Pancreas (tissue), 10 donors: ENCODE measurements at regions not wholly inside any gene's neighbourhood (a gene's known extent, or its start where the extent isn't known, plus 50 kb on each side); places are given as distances from the start of the nearest gene placed in this dataset.

Experiments
- ATAC-seq, 4 donors: fragments of 200-7000 bp; cut with Tn5 transposase; one replicate each; pipeline versions ENCODE4 v1.8.0 to v1.9.1; 2020; ENCODE audit warnings: mild to moderate bottlenecking in 4 of 4, moderate library complexity in 4 of 4
- DNase-seq, 6 donors: peaks; one replicate each; pipeline ENCODE4 v3.0.0-alpha.2; 2020
- FAIRE-seq: peaks from 2 replicates; lab custom pipeline; 2012; peaks lifted over from hg19 to GRCh38; lab: Jason Lieb, UNC
- H3K27ac ChIP-seq, 4 donors: fragments of 200-600 bp; sonication (generic); 1 replicate in 3 of 4; 2 replicates in 1 of 4; pipeline versions ENCODE4 v1.5.0 to v1.8.0; 2020
- H3K27me3 ChIP-seq, 4 donors: fragments of 200-600 bp; one replicate each; pipeline ENCODE4 v1.8.0; 2021
- H3K36me3 ChIP-seq, 3 donors: fragments of 200-600 bp; sonication (generic) in 1 of 3; one replicate each; pipeline versions ENCODE4 v1.5.0 to v1.8.0; 2020 to 2021
- H3K4me1 ChIP-seq, 3 donors: fragments of 200-600 bp; one replicate each; pipeline ENCODE4 v1.8.0; 2021
- H3K4me3 ChIP-seq, 4 donors: fragments of 200-600 bp; sonication (generic) in 2 of 4; one replicate each; pipeline versions ENCODE4 v1.5.0 to v1.8.0; 2020 to 2021
- H3K9me3 ChIP-seq, 4 donors: fragments of 200-600 bp; one replicate each; pipeline ENCODE4 v1.8.0; 2021
- WGBS, 2 donors: extraction: QIAGEN DNeasy Blood & Tissue Kit; methylation state at CpG; one replicate each; pipeline ENCODE4 v1.1.7; 2013; 5-methylcytosine and 5-hydroxymethylcytosine counted together
- intact Hi-C, 3 donors: fragments of 100-400 bp; cut with DNase I; formaldehyde crosslinking; loops; one replicate each; pipeline versions ENCODE4 v1.11.1 to v1.14.2; 2022
- TF ChIP-seq, protein P1 (sequence below), 4 donors: fragments of 200-600 bp; sonication (generic) in 3 of 4; IDR thresholded peaks; one replicate each; pipeline versions ENCODE4 v1.5.0 to v1.8.0; 2021; ENCODE audit warnings: antibody characterized with exemption in 4 of 4
- donor health status: healthy with polysubstance abuse.
- donor health status: DM: no; HTN: no; CAD: no; lungs with moderate emphysema.
- donor health status: DM: no; HTN: no; CAD: no.
- donor health status: control.
- donor health status: control.
- donor health status: Bipolar disorder and iron deficiency.
- donor health status: DM: yes; HTN: yes; CAD: no.
- donor health status: DM: no; HTN: no; CAD: no.
- donor health status: DM: no; HTN: no; CAD: no.
- donor health status: DM: yes; HTN: yes; CAD: no.

DNA sequence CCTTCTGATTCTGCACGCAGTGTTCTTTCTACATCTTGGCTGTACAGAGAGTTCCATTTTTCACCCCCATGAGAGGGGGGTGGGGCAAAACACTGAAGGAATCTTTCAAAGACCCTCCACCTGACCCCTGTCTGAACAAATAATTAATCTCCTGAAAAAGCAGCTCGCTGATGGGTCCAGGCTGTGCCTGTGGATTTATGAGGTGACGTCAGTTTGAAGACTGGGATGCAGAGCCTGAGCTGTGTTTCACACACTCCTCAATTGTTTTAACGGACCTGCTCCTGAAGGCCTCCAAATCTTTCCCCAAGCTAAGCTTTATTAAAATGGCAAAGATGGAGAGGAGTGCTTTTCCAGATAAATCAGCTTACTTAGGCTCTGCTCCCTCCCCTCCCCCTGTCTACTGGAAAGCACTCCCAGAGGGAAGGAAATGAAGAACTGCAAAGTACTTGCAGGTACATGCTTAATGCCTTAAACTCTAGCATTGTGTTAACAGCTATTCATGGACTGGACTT lies 390.2 kb upstream of the TNP1 start:
- no peak for DNase-seq

DNA sequence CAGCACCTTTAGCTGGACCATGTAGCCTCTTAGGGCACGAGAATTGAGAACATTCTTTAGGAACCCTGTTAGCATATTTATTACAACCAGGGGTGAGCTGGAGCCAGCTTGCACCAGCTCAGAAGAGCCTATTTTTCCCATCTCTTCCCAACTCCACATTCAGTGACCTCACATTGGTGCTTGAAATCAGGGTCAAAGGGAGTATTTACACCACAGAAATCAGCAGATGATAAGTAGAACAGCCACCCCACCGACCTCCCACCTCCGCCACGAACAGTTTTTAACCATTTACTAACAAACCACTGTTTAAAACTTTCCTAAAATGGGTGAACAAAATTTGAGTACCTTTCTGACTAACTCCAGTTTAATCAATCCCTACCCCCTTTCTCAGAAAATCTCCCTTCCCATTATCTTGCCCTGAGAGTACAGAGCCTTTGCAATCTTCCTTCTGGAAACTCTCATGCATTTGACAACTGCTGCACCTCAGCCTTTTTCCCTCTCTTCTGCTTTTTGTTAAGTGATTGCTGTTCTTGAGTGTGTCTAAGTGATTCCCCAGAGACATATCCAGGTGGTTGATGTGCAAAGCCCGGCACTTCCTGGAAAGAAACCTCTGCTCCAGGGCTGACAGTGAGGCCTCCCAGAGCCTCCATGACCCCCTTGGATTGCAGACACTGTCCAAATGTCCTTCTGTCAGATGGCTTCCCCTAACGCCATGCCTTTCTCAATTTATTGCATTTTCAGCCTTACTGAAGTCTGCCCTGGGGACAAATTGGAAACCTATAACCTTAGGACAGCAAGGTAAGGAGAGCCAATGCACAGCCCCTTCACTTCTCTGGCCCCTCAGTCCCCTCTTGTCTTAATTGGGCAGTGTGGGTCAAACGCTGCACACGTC lies 389.5 kb upstream of the TNP1 start:
- TF ChIP-seq, protein P1, sequence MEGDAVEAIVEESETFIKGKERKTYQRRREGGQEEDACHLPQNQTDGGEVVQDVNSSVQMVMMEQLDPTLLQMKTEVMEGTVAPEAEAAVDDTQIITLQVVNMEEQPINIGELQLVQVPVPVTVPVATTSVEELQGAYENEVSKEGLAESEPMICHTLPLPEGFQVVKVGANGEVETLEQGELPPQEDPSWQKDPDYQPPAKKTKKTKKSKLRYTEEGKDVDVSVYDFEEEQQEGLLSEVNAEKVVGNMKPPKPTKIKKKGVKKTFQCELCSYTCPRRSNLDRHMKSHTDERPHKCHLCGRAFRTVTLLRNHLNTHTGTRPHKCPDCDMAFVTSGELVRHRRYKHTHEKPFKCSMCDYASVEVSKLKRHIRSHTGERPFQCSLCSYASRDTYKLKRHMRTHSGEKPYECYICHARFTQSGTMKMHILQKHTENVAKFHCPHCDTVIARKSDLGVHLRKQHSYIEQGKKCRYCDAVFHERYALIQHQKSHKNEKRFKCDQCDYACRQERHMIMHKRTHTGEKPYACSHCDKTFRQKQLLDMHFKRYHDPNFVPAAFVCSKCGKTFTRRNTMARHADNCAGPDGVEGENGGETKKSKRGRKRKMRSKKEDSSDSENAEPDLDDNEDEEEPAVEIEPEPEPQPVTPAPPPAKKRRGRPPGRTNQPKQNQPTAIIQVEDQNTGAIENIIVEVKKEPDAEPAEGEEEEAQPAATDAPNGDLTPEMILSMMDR (IDR thresholded peaks at IDR 0.05), result no peak
- FAIRE-seq, result no peak
- DNase-seq, result peak in 1 of 6 donors; percentile 12

More for the DNA sequence above, 390.2 kb upstream of the TNP1 start:
- Histone ChIP-seq H3K4me3 (no peak overlapping the region), H3K36me3 (no peaks in the 10 kb centered on the region), H3K27ac (no peak overlapping the region), H3K4me1 (no peaks in the 10 kb centered on the region), H3K9me3 (no peaks in the 10 kb centered on the region), H3K27me3 (no peaks in the 10 kb centered on the region)
- FAIRE-seq (no peak), ATAC-seq (peak in 1 of 4 donors; percentile 29)
- TF ChIP-seq, protein P1 (IDR thresholded peaks at IDR 0.05), result no peak
- intact Hi-C loops, result no loop called here
- WGBS, 2 donors, result 60 to 61% methylated on average over 4 of the region's 4 CpGs

DNA sequence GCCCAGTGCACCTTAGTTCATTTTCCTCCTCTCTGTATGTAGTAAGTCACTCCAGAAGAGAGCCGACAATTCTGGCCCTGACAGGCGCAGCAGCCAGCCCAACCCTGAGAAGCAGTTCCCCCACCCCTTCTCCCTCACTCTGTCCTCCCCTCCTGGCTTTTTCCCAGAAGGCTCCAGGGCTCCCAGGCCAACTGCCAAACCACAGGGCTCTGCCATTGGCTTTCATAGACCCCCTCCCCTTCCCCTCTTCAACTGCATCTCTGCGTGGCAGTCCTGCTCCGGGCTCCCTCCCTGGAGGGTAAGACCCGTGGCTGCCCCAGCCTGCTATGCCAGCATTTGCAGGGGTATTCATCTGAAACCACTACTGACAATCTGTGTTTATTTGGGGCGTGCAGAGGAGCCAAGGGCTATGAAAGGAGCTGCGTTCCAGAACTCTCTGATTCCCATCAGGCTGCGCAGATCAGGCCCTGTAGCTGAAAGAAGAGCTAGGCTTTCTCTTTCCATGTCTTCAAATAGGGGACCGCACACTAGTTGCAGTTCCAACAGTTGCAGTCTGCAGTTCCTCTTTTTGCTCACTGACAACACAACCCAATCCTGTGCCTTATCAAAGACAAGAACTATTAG lies 388.6 kb upstream of the TNP1 start:
- H3K27ac ChIP-seq, result no peak overlapping the region
- peak in 3 of 4 donors; percentile 69 to 78 (median 72) for ATAC-seq
- no peak for FAIRE-seq
- H3K27me3 ChIP-seq, result no peaks in the 10 kb centered on the region
- H3K4me3 ChIP-seq, result no peak overlapping the region
- no peaks in the 10 kb centered on the region for H3K36me3 ChIP-seq
- intact Hi-C loops, result no loop called here
- H3K4me1 ChIP-seq, result no peaks in the 10 kb centered on the region
- 57 to 59% methylated on average over 9 of the region's 9 CpGs for WGBS, 2 donors
- DNase-seq, result peak in 4 of 6 donors; percentile 23 to 39 (median 33)
- TF ChIP-seq, protein P1 (IDR thresholded peaks at IDR 0.05), result no peak
- H3K9me3 ChIP-seq, result no peaks in the 10 kb centered on the region

More for the DNA sequence above, 389.5 kb upstream of the TNP1 start:
- Histone ChIP-seq H3K27me3 (no peaks in the 10 kb centered on the region), H3K9me3 (no peaks in the 10 kb centered on the region), H3K4me1 (no peaks in the 10 kb centered on the region), H3K27ac (no peak overlapping the region), H3K36me3 (no peaks in the 10 kb centered on the region), H3K4me3 (no peak overlapping the region)
- peak in 1 of 4 donors; percentile 66 for ATAC-seq
- 53 to 54% methylated on average over 8 of the region's 8 CpGs for WGBS, 2 donors
- intact Hi-C loops, result no loop called here

DNA sequence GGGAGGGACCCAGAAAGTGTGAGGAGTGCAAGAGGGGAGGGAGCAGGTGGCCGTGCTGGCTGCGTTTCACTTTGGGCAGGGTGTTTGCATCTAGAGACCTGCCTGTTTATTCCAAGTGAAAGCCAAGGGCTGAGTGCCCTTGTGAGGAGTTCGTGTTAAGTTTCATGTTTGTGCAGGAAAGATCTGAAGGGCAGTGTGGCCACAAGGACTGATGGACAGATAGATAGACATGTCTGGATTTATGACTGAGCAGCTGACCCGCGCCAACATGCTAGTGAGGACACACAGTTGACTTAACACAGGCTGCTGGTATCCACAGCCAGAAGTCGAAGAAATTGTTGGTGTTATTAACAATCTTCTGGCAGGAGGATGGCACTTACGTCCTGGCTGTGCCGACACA lies 387.6 kb upstream of the TNP1 start:
- TF ChIP-seq, protein P1 (IDR thresholded peaks at IDR 0.05), result no peak
- DNase-seq, result no peak
- Histone ChIP-seq H3K4me1 (no peaks in the 10 kb centered on the region), H3K27ac (no peak overlapping the region), H3K27me3 (no peaks in the 10 kb centered on the region), H3K36me3 (no peaks in the 10 kb centered on the region), H3K9me3 (no peaks in the 10 kb centered on the region), H3K4me3 (no peak overlapping the region)
- intact Hi-C loops, result no loop called here
- 73 to 77% methylated on average over 8 of the region's 8 CpGs for WGBS, 2 donors
- ATAC-seq, result no peak
- FAIRE-seq, result no peak
